ENCODE measurements at regions not wholly inside any gene's neighbourhood (a gene's known extent, or its start where the extent isn't known, plus 50 kb on each side); places are given as distances from the start of the nearest gene placed in this dataset.

GRCh38 chr6:14454473-14454775 is 336.9 kb downstream of the CD83 start:
- no peak for TF ChIP-seq PBX2 (CRISPR knock-in tag; IDR thresholded peaks at IDR 0.05)
- no peak for TF ChIP-seq EZH2 (conservative IDR thresholded peaks at IDR 0.05; ENCODE audit: low read depth, low read length)
- no peak for TF ChIP-seq CTCF (CRISPR knock-in tag; IDR thresholded peaks at IDR 0.05)
- TF ChIP-seq JUN (CRISPR knock-in tag; IDR thresholded peaks at IDR 0.05), result no peak
- TF ChIP-seq, protein P1, sequence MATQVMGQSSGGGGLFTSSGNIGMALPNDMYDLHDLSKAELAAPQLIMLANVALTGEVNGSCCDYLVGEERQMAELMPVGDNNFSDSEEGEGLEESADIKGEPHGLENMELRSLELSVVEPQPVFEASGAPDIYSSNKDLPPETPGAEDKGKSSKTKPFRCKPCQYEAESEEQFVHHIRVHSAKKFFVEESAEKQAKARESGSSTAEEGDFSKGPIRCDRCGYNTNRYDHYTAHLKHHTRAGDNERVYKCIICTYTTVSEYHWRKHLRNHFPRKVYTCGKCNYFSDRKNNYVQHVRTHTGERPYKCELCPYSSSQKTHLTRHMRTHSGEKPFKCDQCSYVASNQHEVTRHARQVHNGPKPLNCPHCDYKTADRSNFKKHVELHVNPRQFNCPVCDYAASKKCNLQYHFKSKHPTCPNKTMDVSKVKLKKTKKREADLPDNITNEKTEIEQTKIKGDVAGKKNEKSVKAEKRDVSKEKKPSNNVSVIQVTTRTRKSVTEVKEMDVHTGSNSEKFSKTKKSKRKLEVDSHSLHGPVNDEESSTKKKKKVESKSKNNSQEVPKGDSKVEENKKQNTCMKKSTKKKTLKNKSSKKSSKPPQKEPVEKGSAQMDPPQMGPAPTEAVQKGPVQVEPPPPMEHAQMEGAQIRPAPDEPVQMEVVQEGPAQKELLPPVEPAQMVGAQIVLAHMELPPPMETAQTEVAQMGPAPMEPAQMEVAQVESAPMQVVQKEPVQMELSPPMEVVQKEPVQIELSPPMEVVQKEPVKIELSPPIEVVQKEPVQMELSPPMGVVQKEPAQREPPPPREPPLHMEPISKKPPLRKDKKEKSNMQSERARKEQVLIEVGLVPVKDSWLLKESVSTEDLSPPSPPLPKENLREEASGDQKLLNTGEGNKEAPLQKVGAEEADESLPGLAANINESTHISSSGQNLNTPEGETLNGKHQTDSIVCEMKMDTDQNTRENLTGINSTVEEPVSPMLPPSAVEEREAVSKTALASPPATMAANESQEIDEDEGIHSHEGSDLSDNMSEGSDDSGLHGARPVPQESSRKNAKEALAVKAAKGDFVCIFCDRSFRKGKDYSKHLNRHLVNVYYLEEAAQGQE (IDR thresholded peaks at IDR 0.05; ENCODE audit: borderline replicate concordance in 1 of 2, low read depth in 1 of 2, low read length in 2 of 2), result no peak
- TF ChIP-seq RAD21 (CRISPR knock-in tag; IDR thresholded peaks at IDR 0.05), result no peak
- no peak for TF ChIP-seq DNMT1 (CRISPR knock-in tag; IDR thresholded peaks at IDR 0.05)
- TF ChIP-seq, protein P2, sequence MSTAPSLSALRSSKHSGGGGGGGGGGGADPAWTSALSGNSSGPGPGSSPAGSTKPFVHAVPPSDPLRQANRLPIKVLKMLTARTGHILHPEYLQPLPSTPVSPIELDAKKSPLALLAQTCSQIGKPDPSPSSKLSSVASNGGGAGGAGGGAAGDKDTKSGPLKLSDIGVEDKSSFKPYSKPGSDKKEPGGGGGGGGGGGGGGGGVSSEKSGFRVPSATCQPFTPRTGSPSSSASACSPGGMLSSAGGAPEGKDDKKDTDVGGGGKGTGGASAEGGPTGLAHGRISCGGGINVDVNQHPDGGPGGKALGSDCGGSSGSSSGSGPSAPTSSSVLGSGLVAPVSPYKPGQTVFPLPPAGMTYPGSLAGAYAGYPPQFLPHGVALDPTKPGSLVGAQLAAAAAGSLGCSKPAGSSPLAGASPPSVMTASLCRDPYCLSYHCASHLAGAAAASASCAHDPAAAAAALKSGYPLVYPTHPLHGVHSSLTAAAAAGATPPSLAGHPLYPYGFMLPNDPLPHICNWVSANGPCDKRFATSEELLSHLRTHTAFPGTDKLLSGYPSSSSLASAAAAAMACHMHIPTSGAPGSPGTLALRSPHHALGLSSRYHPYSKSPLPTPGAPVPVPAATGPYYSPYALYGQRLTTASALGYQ (CRISPR knock-in tag; IDR thresholded peaks at IDR 0.05), result no peak
- TF ChIP-seq HHEX (CRISPR knock-in tag; IDR thresholded peaks at IDR 0.05), result no peak

All from HepG2 (cell line).